HG03159 (cell line): ENCODE measurements at regions not wholly inside any gene's neighbourhood (a gene's known extent, or its start where the extent isn't known, plus 50 kb on each side); places are given as distances from the start of the nearest gene placed in this dataset.

Source experiments
- ATAC-seq: cut with Tn5 transposase; IDR thresholded peaks from one replicate; pipeline ENCODE4 v1.9.1; 2021; ENCODE audit warnings: mild to moderate bottlenecking, moderate library complexity; ENCODE audit not compliant: unreplicated experiment

DNA sequence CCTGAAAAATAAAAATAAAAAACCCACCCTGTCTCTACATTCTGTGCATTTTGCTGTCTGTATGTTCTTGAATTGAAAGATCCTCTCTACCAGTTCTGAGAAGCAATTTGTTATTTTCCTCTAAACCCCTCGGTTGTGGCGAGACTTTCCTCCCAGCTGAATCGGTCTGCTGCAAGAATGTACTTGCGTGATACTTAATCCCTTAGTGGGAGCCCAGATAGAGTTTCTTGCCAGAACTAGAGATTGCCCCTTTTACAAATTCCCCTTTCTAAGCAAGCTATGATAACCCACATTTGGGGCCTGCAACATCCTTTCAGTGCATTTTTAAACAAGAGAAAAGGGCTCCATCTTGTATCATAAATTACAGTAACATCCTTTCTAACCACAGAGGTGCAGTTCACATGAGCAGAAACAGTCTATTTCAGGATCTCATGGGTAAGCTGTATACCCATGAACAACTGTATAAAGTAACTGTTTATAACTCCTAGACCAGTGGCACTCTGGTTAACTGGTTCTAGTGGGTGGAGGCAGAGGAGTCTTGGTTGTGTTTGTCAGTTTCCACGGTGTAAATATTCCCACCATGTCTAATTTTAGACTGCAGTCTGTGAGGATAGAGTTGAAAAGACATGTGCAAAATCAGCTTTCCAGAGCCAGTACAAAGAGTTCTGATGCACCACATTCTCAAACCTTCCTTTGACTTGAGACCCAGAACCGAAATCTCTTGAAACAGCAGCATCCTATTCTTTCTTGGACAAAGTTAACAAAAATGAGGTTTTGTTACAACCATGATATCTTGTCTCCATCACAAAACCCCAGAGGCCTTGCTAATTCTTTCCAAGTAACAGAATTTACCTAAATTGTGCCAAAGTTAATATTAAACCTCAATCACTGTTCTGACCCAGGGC is 113.1 kb upstream of the ZNF217 start:
- ATAC-seq = peak; percentile 38

DNA sequence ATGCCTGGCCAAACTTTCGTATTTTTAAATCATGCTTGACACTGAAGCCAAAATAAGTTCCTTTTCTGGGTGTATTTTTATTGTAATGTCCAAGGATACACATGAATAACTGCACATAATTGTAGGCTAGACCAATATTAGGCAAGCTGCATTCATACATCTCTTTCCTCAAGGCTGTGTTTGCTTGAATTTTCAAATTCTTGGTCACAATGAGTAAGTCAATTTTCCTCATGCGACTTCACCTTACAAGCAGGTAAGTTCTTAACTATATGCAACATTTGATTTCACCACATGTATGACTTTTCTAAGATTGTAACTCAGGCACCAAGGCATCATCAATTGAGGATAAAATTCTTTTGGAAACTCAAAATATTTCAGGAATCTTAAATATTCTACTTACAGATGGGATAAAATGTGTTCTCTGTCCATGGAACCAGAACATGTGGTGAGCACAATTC is 112.4 kb upstream of the ZNF217 start:
- no peak for ATAC-seq

DNA sequence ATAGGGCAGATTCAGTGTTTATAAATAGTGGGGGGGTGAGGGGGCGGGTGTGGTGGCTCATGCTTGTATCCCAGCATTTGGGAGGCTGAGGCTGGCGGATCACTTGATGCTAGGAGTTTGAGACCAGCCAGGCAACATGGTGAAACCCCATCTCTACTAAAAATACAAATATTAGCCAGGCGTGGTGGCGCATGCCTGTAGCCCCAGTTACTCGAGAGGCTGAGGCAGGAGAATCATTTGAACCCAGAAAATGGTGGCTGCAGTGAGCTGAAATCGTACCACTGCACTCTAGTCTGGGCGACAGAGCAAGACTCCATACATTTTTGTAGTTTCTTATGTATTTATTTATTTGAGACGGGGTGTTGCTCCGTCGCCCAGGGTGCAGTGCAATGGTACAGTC is 109.0 kb upstream of the ZNF217 start:
- no peak for ATAC-seq

DNA sequence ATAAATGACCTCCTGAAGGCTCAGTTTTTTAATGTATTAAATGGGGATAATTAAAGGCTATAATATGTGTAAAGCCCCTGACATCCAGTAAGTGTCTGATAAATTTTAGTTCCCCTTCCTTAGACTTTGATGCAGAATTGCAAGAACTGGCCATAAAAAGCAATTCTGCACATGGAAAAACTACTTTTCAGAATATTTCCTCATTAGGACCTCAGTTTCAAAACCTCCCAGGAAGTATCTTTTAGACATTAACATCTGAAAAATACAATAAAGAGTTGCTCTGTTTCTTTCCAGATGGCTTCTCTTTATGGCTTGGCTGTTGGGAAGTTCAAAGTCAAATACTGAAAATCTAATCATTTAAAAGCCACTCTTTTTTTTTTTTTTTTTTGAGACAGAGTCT is 106.3 kb upstream of the ZNF217 start:
- ATAC-seq = no peak

DNA sequence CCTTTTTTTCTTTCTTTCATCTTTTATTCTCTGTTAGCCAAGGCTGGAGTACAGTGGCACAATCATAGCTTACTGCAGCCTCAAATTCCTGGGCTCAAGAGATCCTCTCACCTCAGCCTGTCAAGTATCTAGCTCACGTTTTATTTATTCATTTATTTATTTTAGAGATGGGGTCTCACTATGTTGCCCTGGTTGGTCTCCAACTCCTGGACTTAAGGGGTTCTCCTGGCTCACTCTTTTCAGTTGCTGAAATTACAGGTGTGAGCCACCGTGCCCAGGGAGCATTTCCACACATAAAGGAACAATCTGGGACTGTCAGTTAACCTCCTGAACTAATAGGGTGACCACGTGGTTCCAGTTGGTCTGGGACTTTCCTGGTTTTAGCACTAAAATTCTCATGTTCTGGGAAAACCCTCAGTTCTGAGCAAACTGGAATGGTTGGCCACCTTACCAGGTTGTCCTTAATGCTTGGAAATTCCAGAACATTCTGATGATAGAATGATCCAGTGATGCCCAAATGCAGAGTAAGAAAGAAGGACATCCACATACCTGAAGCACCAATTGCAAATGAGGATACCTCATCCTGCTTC is 105.5 kb upstream of the ZNF217 start:
- ATAC-seq = no peak

DNA sequence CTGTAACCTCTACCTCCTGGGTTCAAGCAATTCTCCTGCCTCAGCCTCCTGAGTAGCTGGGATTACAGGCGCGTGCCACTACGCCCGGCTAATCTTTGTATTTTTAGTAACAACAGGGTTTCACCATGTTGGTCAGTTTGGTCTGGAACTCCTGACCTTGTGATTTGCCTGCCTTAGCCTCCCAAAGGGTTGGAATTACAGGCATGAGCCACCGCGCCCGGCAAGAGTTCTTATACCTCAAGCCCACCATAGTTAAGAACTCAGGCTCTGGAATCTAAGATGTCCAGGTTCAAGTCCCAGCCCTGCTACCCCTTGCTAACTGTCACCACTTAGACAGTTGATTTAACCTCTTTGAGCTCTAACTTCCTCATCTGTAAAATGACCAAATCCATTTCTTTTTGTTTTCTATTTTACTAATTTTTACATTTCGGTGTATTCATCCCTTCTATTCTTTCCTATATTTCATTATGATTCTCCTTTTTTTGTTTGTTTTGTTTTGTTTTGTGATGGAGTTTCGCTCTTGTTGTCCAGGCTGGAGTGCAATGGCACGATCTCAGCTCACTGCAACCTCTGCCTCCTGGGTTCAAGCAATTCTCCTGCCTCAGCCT is 104.8 kb upstream of the ZNF217 start:
- no peak for ATAC-seq

DNA sequence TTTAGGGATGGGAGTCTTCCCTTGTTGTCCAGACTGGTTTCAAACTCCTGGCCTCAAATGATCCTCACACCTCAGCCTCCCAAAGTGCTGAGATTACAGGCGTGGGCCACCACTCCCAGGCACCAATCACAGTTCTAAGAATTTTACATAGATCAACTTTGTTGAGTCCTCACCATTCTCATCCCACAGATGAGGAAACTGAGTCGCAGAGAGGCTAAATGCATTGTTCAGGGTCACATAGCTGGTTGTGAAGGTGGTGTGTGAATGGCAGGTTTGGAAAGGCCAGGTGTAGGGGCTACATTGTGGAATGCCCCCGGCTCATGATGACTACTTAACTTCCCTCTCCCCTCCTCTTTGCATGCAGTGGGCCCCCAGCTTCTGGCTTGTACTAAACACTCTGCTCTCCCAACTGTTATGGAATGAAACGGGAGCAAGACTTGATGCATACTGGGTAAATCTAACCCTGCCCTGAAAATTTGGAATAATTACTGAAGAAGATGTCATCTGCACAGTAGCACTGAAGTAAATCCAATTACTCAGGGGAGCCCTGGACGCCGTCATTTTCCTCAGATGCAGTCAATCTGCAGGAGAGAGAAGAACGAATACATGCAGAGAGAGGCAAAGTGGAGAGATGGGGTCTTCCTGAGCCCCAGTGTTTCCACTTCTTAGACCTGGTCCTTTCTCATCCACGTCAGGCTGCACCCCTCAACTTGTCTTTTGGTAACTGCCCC is 102.3 kb upstream of the ZNF217 start:
- ATAC-seq = no peak

DNA sequence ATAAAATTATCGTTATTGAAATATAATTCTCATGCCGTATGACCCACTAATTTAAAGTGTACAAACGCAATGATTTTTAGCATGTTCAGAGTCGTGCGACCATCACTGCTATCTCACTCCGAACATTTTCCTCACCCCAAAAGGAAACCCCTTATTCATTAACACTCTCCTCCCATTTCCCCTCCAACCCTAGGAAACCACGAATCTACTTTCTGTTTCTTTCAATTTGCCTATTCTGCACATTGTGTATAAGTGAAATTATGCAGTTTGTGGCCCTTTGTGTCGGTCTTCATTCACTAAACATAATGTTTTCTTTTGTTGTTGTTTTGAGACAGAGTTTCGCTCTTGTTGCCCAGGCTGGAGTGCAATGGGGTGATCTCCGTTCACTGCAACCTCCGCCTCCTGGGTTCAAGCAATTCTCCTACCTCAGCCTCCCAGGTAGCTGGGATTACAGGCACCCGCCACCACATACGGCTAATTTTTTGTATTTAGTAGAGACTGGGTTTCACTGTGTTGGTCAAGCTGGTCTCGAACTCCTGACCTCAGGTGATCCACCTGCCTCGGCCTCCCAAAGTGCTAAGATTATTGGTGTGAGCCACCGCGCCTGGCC is 99.7 kb upstream of the ZNF217 start:
- no peak for ATAC-seq

DNA sequence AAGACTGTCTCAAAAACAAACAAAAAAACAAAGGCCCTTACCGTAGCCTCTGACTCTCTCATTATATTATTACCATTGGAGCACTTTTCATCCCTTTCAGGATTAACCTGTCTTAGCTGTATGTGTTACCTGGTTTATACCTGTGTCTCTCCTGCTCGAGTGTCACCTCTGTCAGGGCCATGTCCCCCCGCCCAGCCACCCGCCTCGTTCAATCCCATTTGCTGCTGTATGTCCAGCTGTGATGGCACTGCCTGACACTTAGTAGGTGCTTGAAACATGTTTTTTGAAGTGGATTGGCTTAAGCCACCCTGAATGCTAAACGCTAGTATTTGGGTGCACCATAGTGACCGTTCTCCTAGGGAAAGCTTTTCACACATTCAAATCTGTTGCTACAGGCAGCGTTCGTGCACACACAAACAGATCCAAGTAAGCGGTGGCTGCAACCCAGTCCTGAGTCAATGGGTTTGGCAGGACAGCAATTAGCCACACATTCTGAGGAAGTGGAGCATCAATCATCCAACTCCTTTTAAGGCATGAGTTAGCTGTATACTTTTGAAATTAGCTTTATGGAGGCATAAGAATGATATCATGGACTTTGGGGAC is 98.9 kb upstream of the ZNF217 start:
- no peak for ATAC-seq

DNA sequence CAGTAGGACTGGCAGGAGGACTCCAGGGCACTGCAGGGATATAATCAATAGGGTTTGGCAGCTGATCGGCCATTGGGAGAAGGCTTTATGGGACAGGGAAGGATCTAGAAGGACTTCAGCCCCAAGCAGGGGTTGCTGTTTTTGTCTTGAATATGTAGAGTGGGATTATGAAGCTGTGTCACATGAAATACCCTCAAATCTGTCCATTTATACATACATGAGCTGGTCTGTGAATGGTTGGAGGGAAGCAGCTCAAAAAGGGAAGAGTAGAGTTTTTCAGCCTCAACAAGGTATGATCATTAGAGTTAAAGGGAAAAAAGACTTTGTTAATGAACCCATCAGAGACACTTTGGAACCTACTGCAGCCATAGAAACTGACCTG is 98.2 kb upstream of the ZNF217 start:
- no peak for ATAC-seq

DNA sequence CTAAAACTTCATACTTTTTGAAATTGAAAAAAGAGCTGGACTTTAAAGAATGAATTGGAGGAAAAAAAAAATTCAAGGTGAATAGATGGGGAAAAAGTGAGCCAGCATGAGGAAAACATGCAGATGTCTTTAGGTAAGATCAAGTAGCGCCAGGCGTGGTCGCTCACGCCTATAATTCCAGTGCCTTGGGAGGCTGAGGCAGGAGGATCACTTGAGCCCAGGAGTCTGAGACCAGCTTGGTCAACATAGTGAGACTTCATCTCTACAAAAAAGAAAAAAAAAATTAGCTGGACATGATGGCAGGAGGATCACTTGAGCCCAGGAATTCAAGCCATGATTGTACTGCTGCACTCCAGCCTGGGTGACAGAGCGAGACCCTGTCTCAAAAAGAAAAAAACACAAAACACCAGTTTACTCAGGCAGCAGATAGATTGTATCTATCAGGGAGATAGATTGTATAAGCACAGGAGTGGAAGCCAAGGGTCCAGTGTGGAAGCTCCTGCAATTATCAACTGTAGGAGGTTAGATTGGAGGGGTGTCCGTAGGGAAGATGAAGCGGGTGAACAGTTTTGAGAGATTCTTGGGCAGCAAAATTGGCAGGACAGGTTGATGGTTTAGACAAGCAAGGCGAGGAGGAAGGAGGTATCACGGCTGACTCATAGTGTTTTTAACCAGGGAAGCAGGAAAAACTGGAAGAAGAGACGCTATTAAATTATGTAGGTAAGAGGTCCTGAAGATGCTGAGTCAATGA is 97.6 kb upstream of the ZNF217 start:
- no peak for ATAC-seq

DNA sequence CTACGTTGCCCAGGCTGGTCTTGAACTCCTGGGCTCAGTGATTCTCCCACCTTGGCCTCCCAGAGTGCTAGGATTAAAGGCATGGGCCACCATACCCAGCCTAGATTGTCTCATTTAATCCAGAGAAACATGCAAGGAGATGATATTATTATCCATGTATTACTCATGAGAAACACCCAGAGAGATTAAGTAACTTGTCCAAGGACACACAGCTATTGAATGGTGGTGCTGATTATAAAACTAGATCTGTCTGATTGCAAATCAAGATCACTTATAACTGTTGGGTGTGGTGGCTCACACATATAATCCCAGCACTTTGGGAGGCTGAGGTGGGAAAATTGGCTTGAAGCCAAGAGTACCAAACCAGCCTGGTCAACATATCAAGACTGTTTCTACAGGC is 94.4 kb upstream of the ZNF217 start:
- no peak for ATAC-seq

DNA sequence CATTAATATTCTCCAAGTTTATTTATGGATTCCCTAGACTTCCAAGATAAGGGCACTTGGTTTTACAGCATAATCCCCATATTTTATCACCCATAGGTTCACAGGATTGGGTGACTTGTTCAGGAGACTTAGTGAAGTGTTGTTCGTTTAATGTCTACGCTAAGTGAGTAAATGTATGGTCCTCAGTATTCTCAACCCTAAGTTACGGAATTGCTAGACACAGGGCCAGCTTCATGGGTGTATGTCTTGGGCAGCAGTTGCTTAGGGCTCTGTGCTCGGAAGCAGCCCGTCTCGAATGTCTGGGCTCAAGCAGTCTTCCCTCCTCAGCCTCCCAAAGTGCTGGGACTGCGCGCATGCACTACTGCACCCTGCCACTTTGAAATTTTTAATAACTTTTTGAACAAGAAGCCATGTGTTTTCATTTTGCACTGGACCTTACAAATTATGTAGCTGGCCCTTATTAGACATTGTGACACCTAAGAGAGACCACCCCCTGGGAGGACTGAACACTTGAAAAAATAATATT is 91.5 kb upstream of the ZNF217 start:
- ATAC-seq = no peak

DNA sequence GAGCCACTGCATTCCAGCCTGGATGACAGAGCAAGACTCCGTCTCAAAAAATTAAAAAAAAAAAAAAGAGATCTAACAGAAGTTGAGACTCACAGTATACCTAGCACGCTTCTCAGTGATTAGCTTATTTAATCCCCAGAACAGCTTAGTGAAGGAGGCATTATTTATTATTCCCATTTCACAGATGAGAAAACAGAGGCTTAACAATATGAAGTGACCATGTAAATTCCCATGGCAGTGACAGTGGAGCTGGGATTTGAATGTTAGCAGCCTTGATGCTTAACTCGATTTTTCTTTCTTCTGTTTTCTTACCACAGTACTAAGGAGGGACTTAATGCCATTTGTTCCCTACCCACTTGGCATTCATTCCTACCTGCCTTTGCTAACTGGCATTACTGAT is 89.9 kb upstream of the ZNF217 start:
- no peak for ATAC-seq

DNA sequence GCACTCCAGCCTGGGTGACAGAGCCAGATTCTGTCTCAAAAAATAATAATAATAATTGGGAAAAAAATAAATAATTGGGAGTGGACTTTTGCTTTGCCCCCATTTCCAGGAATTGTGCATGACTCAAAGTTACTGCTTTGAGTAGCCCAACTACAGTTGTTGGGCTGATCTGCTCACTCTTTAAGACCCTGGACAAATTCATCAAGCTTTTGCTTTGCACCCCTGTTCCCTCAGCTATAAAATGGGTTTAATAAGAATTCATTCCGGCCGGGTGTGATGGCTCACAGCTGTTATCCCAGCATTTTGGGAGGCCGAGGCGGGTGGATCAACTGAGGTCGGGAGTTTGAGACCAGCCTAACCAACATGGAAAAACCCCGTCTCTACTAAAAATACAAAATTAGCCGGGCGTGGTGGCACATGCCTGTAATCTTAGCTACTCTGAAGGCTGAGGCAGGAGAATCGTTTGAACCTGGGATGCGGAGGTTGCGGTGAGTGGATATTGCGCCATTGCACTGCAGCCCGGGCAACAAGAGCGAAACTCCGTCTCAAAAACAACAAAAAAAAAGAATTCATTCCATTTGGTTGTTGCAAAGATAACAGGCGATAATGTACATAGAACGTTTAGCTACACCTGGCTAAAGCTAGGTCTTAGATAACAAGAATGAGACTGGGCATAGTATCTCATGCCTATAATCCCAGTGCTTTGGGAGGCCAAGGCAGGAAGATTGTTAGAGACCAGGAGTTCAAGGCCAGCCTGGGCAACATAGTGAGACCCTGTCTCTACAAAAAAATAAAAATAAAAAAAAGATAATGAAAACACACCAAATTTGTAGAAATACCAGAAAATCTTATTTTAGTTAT is 87.9 kb upstream of the ZNF217 start:
- no peak for ATAC-seq

DNA sequence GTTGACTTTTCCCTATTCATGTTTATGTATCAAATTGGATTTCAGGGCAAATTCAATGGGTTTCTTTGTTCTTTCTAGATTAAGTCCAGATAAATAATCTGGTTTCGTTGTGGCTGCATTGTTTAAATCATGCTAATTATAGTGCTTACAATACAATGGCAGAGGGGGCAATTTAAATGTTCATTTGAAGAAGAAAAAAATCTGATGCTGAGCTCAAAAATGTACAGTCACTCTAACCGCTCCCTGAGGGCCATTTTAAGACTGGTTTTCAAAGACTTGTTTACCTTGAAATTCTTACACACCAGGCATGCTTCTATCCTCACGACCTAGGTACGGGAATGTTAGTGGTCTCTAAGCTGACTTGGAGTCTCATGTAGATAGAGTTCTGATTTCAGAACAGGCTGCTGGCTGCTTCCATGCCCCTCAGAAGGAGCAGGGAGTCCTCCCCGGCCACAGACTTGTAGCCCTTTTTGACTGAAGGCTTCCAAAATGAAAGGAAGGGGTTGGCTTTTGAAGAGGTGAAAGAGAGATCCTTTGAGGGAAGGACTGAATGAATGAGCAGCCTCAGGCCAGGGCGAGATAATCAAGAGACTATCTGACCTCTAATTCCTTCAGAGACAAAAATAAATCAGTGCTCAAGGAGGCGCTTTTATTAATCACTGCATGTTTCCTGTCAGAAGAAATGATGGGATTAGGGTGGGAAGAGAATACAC is 86.1 kb upstream of the ZNF217 start:
- no peak for ATAC-seq

DNA sequence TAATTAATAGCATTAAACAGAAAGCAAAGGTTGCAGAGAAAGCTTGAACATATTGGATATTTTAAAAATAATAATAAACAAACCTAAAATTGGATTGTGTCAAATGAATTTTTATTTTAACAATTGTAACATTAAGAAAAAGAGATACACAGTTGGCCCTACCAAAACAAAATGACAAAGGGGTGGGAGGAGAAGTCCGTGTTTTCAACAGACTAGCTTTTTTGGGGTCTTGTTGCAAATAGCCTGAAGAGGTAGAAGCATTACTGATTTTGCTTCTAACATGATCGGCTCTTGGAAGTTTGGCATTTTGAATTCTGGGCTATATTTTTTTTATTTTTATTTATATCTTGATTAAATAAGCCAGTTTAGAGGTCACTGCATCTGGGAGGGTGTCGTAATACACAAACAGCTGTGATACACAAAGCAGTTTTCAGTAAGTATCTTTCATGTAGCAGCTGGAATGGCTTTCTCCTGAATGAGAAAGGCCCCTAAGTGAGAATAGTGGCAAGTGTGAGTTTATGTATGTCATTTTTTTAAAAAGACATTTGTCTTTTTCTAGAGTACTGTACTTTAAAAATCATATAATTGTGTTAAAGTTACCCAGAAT is 85.5 kb upstream of the ZNF217 start:
- ATAC-seq = no peak
